BLaER1 (cell line): ENCODE measurements at regions not wholly inside any gene's neighbourhood (a gene's known extent, or its start where the extent isn't known, plus 50 kb on each side); places are given as distances from the start of the nearest gene placed in this dataset.

Experiments
- H3K27ac ChIP-seq: shearing (Covaris generic); formaldehyde crosslinking; 2 replicates; pipeline ENCODE4 v1.8.1; 2022
- H3K27me3 ChIP-seq: shearing (Covaris generic); formaldehyde crosslinking; 2 replicates; pipeline ENCODE4 v1.8.1; 2022
- H3K36me3 ChIP-seq: shearing (Covaris generic); formaldehyde crosslinking; 2 replicates; pipeline ENCODE4 v1.8.1; 2022
- H3K4me1 ChIP-seq: shearing (Covaris generic); formaldehyde crosslinking; 2 replicates; pipeline ENCODE4 v1.8.1; 2022
- H3K4me2 ChIP-seq: shearing (Covaris generic); formaldehyde crosslinking; 2 replicates; pipeline ENCODE4 v1.8.1; 2022
- H3K4me3 ChIP-seq: shearing (Covaris generic); formaldehyde crosslinking; 2 replicates; pipeline ENCODE4 v1.8.1; 2022
- H3K9ac ChIP-seq: shearing (Covaris generic); formaldehyde crosslinking; 2 replicates; pipeline ENCODE4 v1.8.1; 2022
- H3K9me3 ChIP-seq: shearing (Covaris generic); formaldehyde crosslinking; 2 replicates; pipeline ENCODE4 v1.8.1; 2022
- H4K20me1 ChIP-seq: shearing (Covaris generic); formaldehyde crosslinking; 2 replicates; pipeline ENCODE4 v1.8.1; 2022
- Cebpa-rat ChIP-seq: shearing (Covaris generic); IDR thresholded peaks from 2 replicates; pipeline ENCODE4 v1.8.1; 2022

DNA sequence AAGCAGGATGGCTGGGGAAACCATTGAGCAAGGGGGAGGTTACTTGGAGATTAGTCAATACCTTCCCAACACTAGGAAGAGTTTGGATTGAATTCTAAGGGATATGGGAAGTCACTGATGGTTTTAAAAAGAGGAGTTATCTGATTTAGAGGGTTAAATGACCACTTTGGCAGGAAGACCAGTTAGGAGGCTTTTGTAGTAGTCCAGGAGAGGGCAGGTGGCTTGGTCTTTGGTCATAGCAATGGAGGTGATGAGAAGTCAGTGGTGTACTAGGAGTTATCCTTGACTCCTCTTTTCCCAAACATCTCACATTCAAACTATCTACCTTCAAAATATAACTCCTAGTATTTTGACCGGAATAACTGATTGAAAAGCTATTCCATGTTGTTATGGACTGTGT, 644.1 kb downstream of the UTRN start:
- no peak overlapping the region for H3K9ac ChIP-seq
- no peak overlapping the region for H3K4me2 ChIP-seq
- peaks cover under 1% of the 10 kb centered on the region; the same call in 1 of the 2 replicates for H3K9me3 ChIP-seq
- H4K20me1 ChIP-seq, result no peaks in the 10 kb centered on the region
- no peaks in the 10 kb centered on the region for H3K36me3 ChIP-seq
- H3K4me1 ChIP-seq, result no peaks in the 10 kb centered on the region
- no peak overlapping the region for H3K4me3 ChIP-seq
- no peak overlapping the region for H3K27ac ChIP-seq
- TF ChIP-seq Cebpa-rat, result no peak
- H3K27me3 ChIP-seq, result no peaks in the 10 kb centered on the region

- Histone ChIP-seq H3K27ac (no peak overlapping the region), H3K4me2 (no peak overlapping the region), H3K4me3 (no peak overlapping the region), H3K27me3 (no peaks in the 10 kb centered on the region), H3K9ac (no peak overlapping the region), H3K9me3 (peaks cover 6% of the 10 kb centered on the region; the same call in 1 of the 2 replicates), H3K4me1 (no peaks in the 10 kb centered on the region), H3K36me3 (no peaks in the 10 kb centered on the region), H4K20me1 (no peaks in the 10 kb centered on the region)
- TF ChIP-seq Cebpa-rat, result no peak
Observed at GRCh38 chr6:144931172-144932035, 646.3 kb downstream of the UTRN start.

DNA sequence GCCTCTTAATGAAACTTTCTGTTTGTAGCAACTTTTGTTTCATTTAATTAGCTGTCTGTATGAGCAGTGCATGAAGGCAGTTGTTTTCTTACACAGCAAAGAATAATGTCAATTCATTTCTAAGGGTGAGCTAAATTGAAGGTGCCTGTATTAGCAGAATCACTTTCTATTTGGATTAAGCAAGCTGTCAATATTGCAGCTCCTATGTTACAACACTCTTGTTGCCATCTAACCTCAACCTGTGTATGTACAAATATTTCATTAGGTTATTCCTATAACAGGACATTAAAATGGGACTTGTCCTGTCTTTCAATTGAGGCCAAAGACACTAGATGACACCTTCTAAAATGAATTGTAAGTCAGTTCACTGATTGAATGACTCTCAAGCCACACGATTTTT, 647.5 kb downstream of the UTRN start:
- Histone ChIP-seq H4K20me1 (no peaks in the 10 kb centered on the region), H3K4me1 (no peaks in the 10 kb centered on the region), H3K36me3 (no peaks in the 10 kb centered on the region), H3K4me3 (no peak overlapping the region), H3K27me3 (no peaks in the 10 kb centered on the region), H3K9me3 (peaks cover 18% of the 10 kb centered on the region), H3K27ac (no peak overlapping the region), H3K4me2 (no peak overlapping the region), H3K9ac (no peak overlapping the region)
- TF ChIP-seq Cebpa-rat, result no peak

DNA sequence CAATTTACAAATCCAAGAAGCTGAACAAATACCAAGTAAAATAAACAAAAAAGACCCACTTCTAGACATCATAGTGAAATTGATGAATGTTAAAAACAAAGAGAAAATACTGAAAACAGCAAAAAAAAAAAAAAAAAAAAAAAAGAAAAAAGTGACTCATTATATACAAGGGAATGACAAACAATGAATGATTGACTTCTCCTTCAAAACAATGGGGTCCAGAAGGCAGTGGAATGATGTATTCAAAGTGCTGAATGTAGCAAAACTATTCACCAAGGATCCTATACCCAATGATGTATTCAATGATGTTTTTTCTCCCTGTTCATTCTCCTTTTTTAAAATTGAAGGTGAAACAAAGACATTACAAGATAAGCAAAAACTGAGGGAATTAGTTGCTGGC, 650.0 kb downstream of the UTRN start:
- H3K27ac ChIP-seq, result no peak overlapping the region
- no peak overlapping the region for H3K4me2 ChIP-seq
- peaks cover 30% of the 10 kb centered on the region for H3K9me3 ChIP-seq
- no peaks in the 10 kb centered on the region for H3K27me3 ChIP-seq
- no peaks in the 10 kb centered on the region for H3K36me3 ChIP-seq
- no peak for TF ChIP-seq Cebpa-rat
- no peaks in the 10 kb centered on the region for H4K20me1 ChIP-seq
- H3K9ac ChIP-seq, result no peak overlapping the region
- H3K4me1 ChIP-seq, result no peaks in the 10 kb centered on the region
- no peak overlapping the region for H3K4me3 ChIP-seq

GRCh38 chr6:144935661-144936060, 650.5 kb downstream of the UTRN start:
- Histone ChIP-seq H3K4me3 (no peak overlapping the region), H3K9ac (no peak overlapping the region), H3K9me3 (peaks cover 30% of the 10 kb centered on the region), H3K27ac (no peak overlapping the region), H4K20me1 (no peaks in the 10 kb centered on the region), H3K4me2 (no peak overlapping the region), H3K36me3 (no peaks in the 10 kb centered on the region), H3K4me1 (no peaks in the 10 kb centered on the region), H3K27me3 (no peaks in the 10 kb centered on the region)
- TF ChIP-seq Cebpa-rat, result no peak

- no peak overlapping the region for H3K4me2 ChIP-seq
- no peaks in the 10 kb centered on the region for H3K27me3 ChIP-seq
- no peaks in the 10 kb centered on the region for H3K36me3 ChIP-seq
- no peak overlapping the region for H3K9ac ChIP-seq
- no peak for TF ChIP-seq Cebpa-rat
- no peaks in the 10 kb centered on the region for H3K4me1 ChIP-seq
- H3K27ac ChIP-seq, result no peak overlapping the region
- peaks cover 30% of the 10 kb centered on the region for H3K9me3 ChIP-seq
- no peak overlapping the region for H3K4me3 ChIP-seq
- no peaks in the 10 kb centered on the region for H4K20me1 ChIP-seq
Observed at GRCh38 chr6:144936764-144937163, 651.6 kb downstream of the UTRN start.

DNA sequence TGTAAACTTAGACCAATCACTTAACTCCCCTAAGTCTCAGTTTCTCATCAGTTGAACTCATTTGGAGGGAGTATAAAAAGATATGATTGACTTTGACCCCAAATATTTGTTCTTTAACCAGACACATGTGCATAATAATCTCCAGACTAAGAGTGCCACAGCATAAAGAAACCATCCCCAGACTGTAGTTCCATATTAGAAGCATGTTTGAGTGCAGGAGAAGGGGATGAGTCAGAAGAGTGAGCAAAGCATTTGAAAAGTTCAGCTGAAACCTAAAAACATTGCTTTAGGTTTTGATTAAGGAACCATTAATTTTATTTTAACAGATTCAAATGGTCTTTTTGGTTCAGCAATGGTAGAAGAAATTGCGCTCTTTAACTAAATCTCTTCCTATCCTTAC, 654.8 kb downstream of the UTRN start:
- Histone ChIP-seq H3K27ac (no peak overlapping the region), H3K4me1 (no peaks in the 10 kb centered on the region), H3K36me3 (no peaks in the 10 kb centered on the region), H3K4me2 (no peak overlapping the region), H3K9me3 (peaks cover 24% of the 10 kb centered on the region), H4K20me1 (no peaks in the 10 kb centered on the region), H3K9ac (no peak overlapping the region), H3K27me3 (no peaks in the 10 kb centered on the region), H3K4me3 (no peak overlapping the region)
- no peak for TF ChIP-seq Cebpa-rat

DNA sequence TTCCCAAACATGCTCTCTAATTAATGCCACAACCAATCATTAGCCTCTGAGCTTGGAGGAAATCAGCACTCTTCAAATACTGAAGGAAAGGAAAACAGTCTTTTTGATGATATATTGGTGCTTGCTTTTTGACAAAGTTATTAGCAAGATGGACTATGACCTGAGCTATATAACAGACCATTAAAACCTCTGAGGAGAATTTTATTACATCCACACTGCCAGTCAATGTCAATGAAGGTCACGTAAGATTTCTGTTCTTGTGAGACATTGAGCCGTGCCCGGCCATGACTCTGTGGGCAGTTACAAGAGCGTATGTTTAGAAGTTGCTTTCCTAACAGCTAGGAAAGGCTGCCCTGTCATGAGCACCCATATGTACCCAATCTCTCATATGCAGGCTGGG, 659.0 kb downstream of the UTRN start:
- no peak overlapping the region for H3K9ac ChIP-seq
- no peaks in the 10 kb centered on the region for H3K4me1 ChIP-seq
- H3K27me3 ChIP-seq, result no peaks in the 10 kb centered on the region
- H3K9me3 ChIP-seq, result no peaks in the 10 kb centered on the region
- no peak for TF ChIP-seq Cebpa-rat
- no peak overlapping the region for H3K4me2 ChIP-seq
- no peak overlapping the region for H3K4me3 ChIP-seq
- H3K36me3 ChIP-seq, result no peaks in the 10 kb centered on the region
- H4K20me1 ChIP-seq, result no peaks in the 10 kb centered on the region
- no peak overlapping the region for H3K27ac ChIP-seq

DNA sequence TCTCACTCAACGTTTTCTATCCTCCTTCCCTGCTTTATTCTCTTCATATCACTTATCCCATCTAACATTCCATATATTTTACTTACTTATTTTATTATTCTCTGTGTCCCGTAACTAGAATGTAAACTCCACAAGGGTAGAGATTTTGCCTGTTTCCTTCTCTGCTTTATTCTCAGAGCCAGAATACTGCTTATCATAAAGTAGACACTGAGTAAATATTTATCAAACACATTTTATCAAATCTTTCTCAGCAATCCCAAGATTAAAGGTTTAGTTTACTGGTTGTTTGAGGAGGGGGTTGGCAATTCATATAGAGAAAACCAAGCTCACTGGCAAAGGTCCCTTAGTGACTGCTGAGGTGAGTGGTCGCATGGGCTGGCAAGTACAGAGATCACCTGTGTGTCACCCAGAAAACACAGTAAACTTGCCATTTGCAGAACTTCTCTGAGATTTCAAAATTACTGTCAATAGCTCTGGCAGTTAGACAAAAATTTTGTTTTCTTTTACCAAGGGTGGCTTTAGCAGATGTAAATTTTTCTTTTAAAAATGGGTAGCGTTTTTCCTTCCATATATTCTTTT, 662.4 kb downstream of the UTRN start:
- Histone ChIP-seq H3K4me2 (no peak overlapping the region), H4K20me1 (no peaks in the 10 kb centered on the region)

GRCh38 chr6:144951730-144952437, 666.7 kb downstream of the UTRN start:
- H3K4me1 ChIP-seq, result no peaks in the 10 kb centered on the region
- H3K36me3 ChIP-seq, result no peaks in the 10 kb centered on the region
- TF ChIP-seq Cebpa-rat, result no peak
- no peaks in the 10 kb centered on the region for H4K20me1 ChIP-seq
- no peaks in the 10 kb centered on the region for H3K9me3 ChIP-seq
- no peak overlapping the region for H3K9ac ChIP-seq
- H3K27me3 ChIP-seq, result no peaks in the 10 kb centered on the region
- no peak overlapping the region for H3K27ac ChIP-seq
- H3K4me2 ChIP-seq, result no peak overlapping the region
- no peak overlapping the region for H3K4me3 ChIP-seq

More for the DNA sequence above, 662.4 kb downstream of the UTRN start:
- no peak for TF ChIP-seq Cebpa-rat
- H3K9me3 ChIP-seq, result no peaks in the 10 kb centered on the region
- no peaks in the 10 kb centered on the region for H3K27me3 ChIP-seq
- H3K4me3 ChIP-seq, result no peak overlapping the region
- H3K36me3 ChIP-seq, result no peaks in the 10 kb centered on the region
- H3K27ac ChIP-seq, result no peak overlapping the region
- no peak overlapping the region for H3K9ac ChIP-seq
- H3K4me1 ChIP-seq, result no peaks in the 10 kb centered on the region
